Uterus (tissue), 2 donors: ENCODE measurements at regions not wholly inside any gene's neighbourhood (a gene's known extent, or its start where the extent isn't known, plus 50 kb on each side); places are given as distances from the start of the nearest gene placed in this dataset.

Experiments used
- CTCF ChIP-seq, 4 experiments: fragments of 200-600 bp in 2 of 4; fragments of 450-650 bp in 2 of 4; sonication (generic) in 2 of 4; IDR thresholded peaks; one replicate each; pipeline ENCODE4 v1.5.1; 2016 to 2019; ENCODE audit warnings: antibody characterized with exemption in 4 of 4, mild to moderate bottlenecking in 2 of 4, moderate library complexity in 1 of 4
- POLR2A ChIP-seq, 2 donors: fragments of 450-650 bp; IDR thresholded peaks; one replicate each; pipeline ENCODE4 v1.6.1; 2016; ENCODE audit warnings: antibody characterized with exemption in 2 of 2, mild to moderate bottlenecking in 1 of 2, moderate library complexity in 1 of 2

GRCh38 chr11:103848686-103849085 lies 187.8 kb upstream of the DDI1 start:
- TF ChIP-seq POLR2A (IDR thresholded peaks at IDR 0.05) (no peak), CTCF (IDR thresholded peaks at IDR 0.05) (no peak)
